Endothelial cell (in vitro differentiated cells): ENCODE measurements at regions not wholly inside any gene's neighbourhood (a gene's known extent, or its start where the extent isn't known, plus 50 kb on each side); places are given as distances from the start of the nearest gene placed in this dataset.

Experiments
- DNase-seq: peaks from one replicate; pipeline ENCODE4 v3.0.0; 2021; ENCODE audit warnings: low spot score
- H3K27ac Mint-ChIP-seq: one replicate; pipeline ENCODE4 v1.8.0; 2021; ENCODE audit warnings: mixed read lengths, inconsistent platforms; ENCODE audit not compliant: unreplicated experiment
- H3K27me3 Mint-ChIP-seq: one replicate; pipeline ENCODE4 v1.8.0; 2021; ENCODE audit warnings: mild to moderate bottlenecking, moderate library complexity, mixed read lengths, inconsistent platforms; ENCODE audit not compliant: unreplicated experiment
- H3K36me3 Mint-ChIP-seq: one replicate; pipeline ENCODE4 v1.8.0; 2021; ENCODE audit warnings: mild to moderate bottlenecking, low read depth, mixed read lengths, inconsistent platforms; ENCODE audit not compliant: unreplicated experiment
- H3K4me1 Mint-ChIP-seq: one replicate; pipeline ENCODE4 v1.8.0; 2021; ENCODE audit warnings: mild to moderate bottlenecking, mixed read lengths, inconsistent platforms; ENCODE audit not compliant: unreplicated experiment
- H3K4me3 Mint-ChIP-seq: one replicate; pipeline ENCODE4 v1.8.0; 2021; ENCODE audit warnings: mild to moderate bottlenecking, mixed read lengths, inconsistent platforms; ENCODE audit not compliant: unreplicated experiment
- H3K9me3 Mint-ChIP-seq: one replicate; pipeline ENCODE4 v1.8.0; 2021; ENCODE audit warnings: mixed read lengths, inconsistent platforms; ENCODE audit not compliant: unreplicated experiment
- TF ChIP-seq, protein P1 (sequence below): fragments of 200-600 bp; sonication (generic); IDR thresholded peaks from one replicate; pipeline ENCODE4 v1.5.0; 2021; ENCODE audit warnings: antibody characterized with exemption; ENCODE audit not compliant: unreplicated experiment

DNA sequence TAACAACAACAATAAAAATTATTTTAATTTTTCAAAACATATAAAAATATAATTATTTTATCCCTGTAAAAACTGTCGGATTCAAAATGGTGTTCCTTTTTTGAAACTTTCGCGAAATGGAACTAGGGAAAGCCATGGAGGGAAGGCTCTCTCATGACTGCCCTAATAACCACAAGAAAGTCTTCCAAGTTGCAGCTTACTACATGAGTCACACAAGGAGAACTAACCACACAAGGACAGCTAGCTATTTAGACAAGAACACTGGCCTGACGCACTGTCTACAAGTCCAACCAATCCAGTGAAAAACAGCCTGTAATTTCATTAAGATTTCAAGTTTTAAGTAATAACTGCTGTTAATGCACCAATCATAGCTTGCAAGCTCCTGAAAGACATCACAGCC, 319.2 kb upstream of the PCDH9 start:
- Mint-ChIP-seq H3K27ac (no peak overlapping the region), H3K4me3 (no peak overlapping the region), H3K9me3 (no peaks in the 10 kb centered on the region), H3K36me3 (no peaks in the 10 kb centered on the region), H3K27me3 (no peaks in the 10 kb centered on the region), H3K4me1 (peaks cover 12% of the 10 kb centered on the region)
- DNase-seq = no peak
- TF ChIP-seq, protein P1, sequence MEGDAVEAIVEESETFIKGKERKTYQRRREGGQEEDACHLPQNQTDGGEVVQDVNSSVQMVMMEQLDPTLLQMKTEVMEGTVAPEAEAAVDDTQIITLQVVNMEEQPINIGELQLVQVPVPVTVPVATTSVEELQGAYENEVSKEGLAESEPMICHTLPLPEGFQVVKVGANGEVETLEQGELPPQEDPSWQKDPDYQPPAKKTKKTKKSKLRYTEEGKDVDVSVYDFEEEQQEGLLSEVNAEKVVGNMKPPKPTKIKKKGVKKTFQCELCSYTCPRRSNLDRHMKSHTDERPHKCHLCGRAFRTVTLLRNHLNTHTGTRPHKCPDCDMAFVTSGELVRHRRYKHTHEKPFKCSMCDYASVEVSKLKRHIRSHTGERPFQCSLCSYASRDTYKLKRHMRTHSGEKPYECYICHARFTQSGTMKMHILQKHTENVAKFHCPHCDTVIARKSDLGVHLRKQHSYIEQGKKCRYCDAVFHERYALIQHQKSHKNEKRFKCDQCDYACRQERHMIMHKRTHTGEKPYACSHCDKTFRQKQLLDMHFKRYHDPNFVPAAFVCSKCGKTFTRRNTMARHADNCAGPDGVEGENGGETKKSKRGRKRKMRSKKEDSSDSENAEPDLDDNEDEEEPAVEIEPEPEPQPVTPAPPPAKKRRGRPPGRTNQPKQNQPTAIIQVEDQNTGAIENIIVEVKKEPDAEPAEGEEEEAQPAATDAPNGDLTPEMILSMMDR = no peak

DNA sequence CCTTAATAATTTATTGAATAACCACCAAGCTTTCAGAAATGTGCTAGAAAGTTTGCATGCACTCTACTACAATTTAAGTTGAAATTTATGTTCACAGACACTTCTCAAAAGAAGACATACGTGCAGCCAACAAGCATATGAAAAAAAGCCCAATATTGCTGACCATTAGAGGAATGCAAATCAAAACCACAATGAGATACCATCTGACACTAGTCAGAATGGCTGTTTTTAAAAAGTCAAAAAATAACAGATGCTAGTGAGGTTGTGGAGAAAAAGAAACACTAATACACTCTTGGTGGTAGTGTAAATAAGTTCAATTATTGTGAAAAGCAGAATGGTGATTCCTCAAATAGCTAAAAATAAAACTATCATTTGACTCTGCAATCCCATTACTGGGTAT, 308.8 kb upstream of the PCDH9 start:
- H3K4me1 Mint-ChIP-seq = no peaks in the 10 kb centered on the region
- no peaks in the 10 kb centered on the region for H3K36me3 Mint-ChIP-seq
- TF ChIP-seq, protein P1 = no peak
- no peak overlapping the region for H3K4me3 Mint-ChIP-seq
- no peak for DNase-seq
- no peak overlapping the region for H3K27ac Mint-ChIP-seq
- no peaks in the 10 kb centered on the region for H3K27me3 Mint-ChIP-seq
- H3K9me3 Mint-ChIP-seq = no peaks in the 10 kb centered on the region

DNA sequence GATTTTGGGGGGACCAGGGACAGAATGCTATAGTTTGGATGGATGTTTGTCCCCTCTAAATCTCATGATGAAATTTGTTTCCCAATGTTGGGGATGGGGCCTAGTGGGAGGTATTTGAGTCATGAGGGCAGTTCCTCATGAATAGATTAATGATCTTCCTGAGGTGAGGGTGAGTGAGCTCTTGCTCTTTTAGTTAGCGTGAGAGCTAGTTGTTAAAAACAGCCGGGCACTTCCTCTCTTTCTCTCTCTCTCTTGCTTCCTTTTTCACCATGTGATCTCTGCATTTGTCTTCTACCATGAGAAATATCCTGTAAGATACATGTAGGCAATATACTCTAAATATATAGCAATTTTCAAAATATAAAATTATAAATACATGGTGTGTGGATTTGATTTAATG, 290.8 kb upstream of the PCDH9 start:
- Mint-ChIP-seq H3K27me3 (no peaks in the 10 kb centered on the region), H3K4me3 (no peak overlapping the region), H3K27ac (no peak overlapping the region), H3K36me3 (no peaks in the 10 kb centered on the region), H3K9me3 (no peaks in the 10 kb centered on the region), H3K4me1 (no peaks in the 10 kb centered on the region)
- no peak for DNase-seq
- TF ChIP-seq, protein P1 = no peak

DNA sequence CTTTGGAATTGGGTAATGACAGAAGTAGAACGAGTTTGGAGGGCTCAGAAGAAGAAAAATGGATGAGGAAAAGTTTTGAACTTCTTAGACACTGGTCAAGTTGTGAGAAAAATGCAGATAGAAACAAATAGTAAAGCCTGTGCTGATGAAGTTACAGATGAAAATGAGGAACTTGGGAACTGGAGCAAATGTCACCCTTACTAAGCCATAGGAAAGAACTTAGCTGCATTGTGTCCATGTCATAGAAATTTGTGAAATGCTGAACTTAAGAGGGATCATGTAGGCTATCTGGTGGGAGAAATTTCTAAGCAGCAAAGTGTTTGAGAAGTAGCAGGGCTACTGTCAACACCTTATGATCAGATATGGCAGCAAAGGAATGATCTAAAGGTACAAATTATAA, 289.2 kb upstream of the PCDH9 start:
- no peak for DNase-seq
- Mint-ChIP-seq H3K4me1 (no peaks in the 10 kb centered on the region), H3K9me3 (no peaks in the 10 kb centered on the region), H3K36me3 (no peaks in the 10 kb centered on the region), H3K27me3 (no peaks in the 10 kb centered on the region), H3K4me3 (no peak overlapping the region), H3K27ac (no peak overlapping the region)
- TF ChIP-seq, protein P1 = no peak

DNA sequence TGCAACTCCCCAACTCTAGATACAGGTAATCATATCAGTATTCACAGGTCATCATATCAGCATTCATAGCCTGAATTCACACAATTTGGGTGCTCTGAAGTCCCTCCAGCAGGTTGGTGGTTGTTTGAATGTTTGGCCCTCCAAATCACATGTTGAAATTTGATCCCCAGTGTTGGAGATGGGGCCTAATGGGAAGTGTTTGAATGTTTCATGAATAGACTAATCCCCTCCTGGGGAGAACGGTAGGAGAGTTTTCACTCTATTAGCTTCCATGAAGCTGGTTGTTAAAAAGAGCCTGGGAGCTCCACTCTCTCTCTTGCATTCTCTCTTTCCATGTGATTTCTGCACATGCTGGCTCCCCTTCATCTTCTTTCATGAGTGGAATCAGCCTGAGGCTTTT, 288.6 kb upstream of the PCDH9 start:
- H3K4me3 Mint-ChIP-seq = no peak overlapping the region
- H3K9me3 Mint-ChIP-seq = no peaks in the 10 kb centered on the region
- H3K36me3 Mint-ChIP-seq = no peaks in the 10 kb centered on the region
- no peak for DNase-seq
- H3K4me1 Mint-ChIP-seq = no peaks in the 10 kb centered on the region
- H3K27me3 Mint-ChIP-seq = no peaks in the 10 kb centered on the region
- TF ChIP-seq, protein P1 = no peak
- no peak overlapping the region for H3K27ac Mint-ChIP-seq
